ENCODE measurements at regions not wholly inside any gene's neighbourhood (a gene's known extent, or its start where the extent isn't known, plus 50 kb on each side); places are given as distances from the start of the nearest gene placed in this dataset.

GRCh38 chr4:185993328-185993973 lies 75.5 kb upstream of the TLR3 start:
- DNase-seq = no peak

- no peak for DNase-seq
These were observed 74.2 kb upstream of the TLR3 start for GRCh38 chr4:185994750-185995149.

DNA sequence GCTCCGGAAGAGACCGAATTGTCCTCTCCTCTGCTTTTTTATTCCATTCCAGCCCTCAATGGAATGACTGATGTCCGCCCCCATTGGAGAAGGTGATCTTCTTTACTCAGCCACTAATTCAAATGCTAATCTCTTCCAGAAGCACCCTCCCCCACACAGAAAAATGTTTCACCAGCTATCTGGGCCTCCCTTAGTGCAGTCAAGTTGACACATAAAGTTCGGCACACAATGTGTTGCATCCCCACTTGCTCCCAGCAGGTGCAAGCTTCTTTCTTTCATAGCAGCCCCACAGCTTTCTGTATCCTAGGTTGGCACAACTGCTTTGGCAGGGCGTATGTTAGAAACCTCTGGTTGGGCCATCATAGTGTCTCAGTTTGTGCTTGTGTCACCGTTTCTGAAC lies 73.3 kb upstream of the TLR3 start:
- no peak for DNase-seq

DNA sequence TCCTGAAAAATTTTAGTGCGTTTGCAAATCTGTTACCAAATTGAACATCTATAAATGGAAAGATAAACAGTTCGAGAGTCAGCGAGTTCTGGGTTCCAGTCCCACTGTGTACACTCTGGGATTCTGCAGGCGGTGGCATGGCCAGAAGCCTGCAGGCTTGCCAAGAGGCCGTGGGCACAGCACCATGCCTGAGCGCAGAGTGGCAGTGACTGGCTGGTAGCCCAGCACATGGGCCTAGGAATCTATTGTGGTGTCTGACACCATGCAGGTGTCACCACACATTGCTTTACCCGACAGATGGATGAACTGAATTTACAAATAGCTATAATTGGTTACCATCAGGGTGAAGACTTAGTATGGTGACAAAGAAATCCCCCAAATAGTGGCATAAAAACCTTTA lies 71.7 kb upstream of the TLR3 start:
- no peak for DNase-seq

- DNase-seq = no peak
These were observed 70.2 kb upstream of the TLR3 start for GRCh38 chr4:185998791-185999190.

- no peak for DNase-seq
These were observed 69.7 kb upstream of the TLR3 start for GRCh38 chr4:185999207-185999606.

GRCh38 chr4:186002853-186003252 lies 66.1 kb upstream of the TLR3 start:
- no peak for DNase-seq

- DNase-seq = no peak
These were observed 65.2 kb upstream of the TLR3 start for GRCh38 chr4:186003746-186004145.

DNA sequence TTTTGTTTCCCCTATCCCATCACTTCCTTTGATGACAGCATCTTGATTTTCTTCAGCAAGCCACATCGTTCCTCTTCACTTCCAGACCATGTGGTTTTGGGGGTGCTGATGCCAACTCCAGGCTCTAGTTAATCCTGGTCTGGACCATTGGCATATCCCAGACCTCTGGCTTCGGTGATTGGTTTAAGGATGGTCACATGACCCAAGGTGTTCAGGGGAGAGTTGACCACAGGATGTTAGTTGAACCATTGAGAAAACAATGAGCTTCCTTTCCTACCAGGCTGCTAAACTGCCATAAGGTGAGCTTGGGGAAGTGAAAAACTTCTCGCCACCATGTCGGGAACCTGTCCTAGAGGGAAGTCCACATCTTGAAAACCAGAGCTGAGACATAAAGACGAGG lies 60.9 kb upstream of the TLR3 start:
- no peak for DNase-seq

DNA sequence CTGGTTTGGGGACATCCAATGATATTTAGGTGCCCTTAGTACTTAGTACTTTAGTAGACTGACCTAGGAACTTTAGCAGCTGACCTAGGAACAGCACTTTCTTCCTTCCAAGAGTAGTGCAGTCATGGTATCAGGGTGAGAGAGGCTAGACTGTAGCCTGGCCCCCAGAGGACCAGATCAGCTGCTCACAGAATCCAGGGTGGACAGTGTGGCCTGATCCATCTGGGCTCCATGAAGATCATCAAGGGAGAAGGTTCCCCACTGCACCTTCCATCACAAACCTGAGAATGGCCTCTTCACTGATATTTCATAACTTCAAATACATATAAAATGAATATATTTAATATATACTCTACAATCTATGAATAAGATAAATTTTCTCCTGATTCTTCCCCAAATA lies 59.0 kb upstream of the TLR3 start:
- no peak for DNase-seq

DNA sequence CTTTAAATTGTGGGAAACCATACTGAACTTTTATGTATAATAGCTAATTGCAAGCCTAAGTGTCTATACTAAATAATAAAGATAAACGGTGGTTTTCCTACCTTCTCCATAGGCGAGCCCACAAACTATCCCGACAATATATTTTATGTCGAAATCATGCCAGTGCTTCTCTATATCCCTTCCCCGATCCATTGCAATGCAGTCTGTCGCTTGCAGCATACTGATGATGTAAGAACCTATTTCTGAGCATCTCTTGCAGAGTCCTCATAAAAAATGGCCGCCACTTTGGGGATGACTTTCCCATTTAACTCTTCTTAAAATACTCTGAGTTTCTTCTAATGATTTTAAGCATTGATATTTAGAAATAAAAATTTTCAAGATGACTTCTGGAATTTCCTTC lies 58.1 kb upstream of the TLR3 start:
- no peak for DNase-seq

DNA sequence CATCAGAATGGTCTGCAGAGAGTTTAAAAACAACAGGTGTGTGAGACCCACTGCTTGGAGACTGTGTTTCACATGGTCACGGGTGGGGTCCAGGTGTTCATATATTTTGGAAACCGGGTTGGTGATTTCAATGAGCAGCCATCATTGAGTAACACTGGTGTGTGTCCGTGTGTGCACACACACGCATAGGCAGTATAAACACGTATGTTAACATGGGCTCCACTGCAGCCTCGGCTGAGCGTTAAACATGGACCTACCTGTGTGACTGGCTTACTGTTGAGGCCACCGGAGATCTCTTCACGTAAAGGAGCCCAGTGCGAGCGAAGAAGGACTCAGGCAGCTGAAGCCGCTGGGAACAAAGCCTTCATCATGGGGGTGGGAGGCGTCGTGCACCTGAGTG lies 56.9 kb upstream of the TLR3 start:
- no peak for DNase-seq

GRCh38 chr4:186013419-186014186 lies 55.4 kb upstream of the TLR3 start:
- DNase-seq = no peak

DNA sequence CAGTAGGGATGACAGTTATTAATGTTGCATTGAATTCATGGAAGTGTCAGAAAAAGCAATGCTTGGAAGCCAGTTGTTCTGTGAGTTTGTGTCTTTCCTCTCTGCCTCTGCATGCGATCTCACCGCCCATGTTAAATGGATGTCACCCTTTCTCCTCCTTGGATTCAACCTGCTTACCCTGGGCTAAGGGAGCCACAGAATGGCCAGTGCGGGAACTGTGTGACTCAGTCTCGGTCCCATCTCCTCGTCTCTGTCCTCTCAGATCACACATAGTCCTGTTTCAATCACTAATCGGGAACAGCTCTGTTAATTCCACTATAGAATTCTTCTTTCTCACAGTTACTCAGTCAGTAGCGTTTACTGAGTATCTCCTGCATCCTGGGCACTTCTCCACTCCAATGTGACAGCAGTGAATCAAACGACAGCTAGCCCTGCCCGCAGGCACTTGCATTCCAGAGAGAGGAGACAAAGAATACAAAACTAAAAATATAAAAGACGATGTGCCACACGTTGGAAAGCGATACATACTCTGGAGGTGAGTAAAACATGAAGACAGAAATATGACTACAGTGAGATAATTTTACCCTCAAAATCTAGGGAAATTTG lies 53.6 kb upstream of the TLR3 start:
- no peak for DNase-seq

DNA sequence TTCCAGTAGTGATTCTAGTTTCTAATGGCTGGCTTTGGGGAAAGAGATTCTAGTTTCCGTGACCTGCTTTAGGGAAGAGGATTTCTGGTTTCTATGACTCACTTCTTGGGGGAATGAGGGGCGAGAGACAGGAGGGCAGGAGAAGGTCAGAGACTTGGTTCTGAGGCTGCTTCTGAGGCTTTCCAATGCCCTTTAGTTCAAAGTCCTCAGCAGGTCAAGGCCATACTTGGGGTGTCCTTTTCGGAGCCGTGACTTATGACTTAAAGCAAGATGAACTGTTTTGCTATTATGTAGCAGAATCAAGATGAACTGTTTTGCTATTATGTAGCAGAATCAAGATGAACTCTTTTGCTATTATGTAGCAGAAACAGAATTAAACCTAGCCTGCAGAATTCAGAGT lies 52.2 kb upstream of the TLR3 start:
- no peak for DNase-seq

DNA sequence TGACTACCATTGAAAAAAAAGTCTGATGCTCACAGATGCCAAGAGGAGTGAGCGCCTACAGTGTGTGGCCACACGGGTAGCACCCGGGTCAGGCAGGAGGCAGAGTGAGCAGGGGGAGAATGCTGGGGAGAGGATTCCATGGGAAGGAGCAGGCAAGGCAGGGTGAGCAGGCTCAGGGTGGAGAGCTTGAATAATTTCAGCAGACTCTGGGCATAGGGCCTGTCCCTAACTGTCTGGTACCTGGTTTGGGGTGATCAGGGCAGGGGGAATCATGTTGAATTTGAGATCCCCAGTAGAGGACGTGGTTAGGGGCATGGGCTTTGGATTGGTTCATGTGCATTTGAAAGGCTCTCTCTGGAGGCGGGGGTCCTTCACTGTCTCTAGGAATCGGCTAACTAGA lies 51.2 kb upstream of the TLR3 start:
- DNase-seq = no peak

GRCh38 chr4:186018261-186018660 lies 50.7 kb upstream of the TLR3 start:
- no peak for DNase-seq

GRCh38 chr4:186018784-186019183 lies 50.2 kb upstream of the TLR3 start:
- DNase-seq = no peak

All from amniotic stem cell (primary cell).